Transverse colon (tissue), 3 donors: ENCODE measurements at regions not wholly inside any gene's neighbourhood (a gene's known extent, or its start where the extent isn't known, plus 50 kb on each side); places are given as distances from the start of the nearest gene placed in this dataset.

Experiments
- EP300 ChIP-seq: sonication (generic); formaldehyde crosslinking; IDR thresholded peaks from one replicate; pipeline ENCODE4 v1.6.1; 2017; ENCODE audit warnings: antibody characterized with exemption, low read depth
- POLR2A ChIP-seq: fragments of 450-650 bp; IDR thresholded peaks from one replicate; pipeline ENCODE4 v1.6.1; 2016; ENCODE audit warnings: antibody characterized with exemption, mild to moderate bottlenecking, moderate library complexity
- TF ChIP-seq, protein P1 (sequence below), 5 experiments: fragments of 200-600 bp in 3 of 5; fragments of 450-650 bp in 2 of 5; sonication (generic) in 3 of 5; IDR thresholded peaks; 1 replicate in 2 of 5; 2 replicates in 3 of 5; pipeline ENCODE4 v1.5.1; 2016 to 2017; ENCODE audit warnings: antibody characterized with exemption in 5 of 5, inconsistent platforms in 3 of 5, mild to moderate bottlenecking in 2 of 5, moderate library complexity in 1 of 5

- TF ChIP-seq POLR2A (no peak), EP300 (no peak)
- TF ChIP-seq, protein P1, sequence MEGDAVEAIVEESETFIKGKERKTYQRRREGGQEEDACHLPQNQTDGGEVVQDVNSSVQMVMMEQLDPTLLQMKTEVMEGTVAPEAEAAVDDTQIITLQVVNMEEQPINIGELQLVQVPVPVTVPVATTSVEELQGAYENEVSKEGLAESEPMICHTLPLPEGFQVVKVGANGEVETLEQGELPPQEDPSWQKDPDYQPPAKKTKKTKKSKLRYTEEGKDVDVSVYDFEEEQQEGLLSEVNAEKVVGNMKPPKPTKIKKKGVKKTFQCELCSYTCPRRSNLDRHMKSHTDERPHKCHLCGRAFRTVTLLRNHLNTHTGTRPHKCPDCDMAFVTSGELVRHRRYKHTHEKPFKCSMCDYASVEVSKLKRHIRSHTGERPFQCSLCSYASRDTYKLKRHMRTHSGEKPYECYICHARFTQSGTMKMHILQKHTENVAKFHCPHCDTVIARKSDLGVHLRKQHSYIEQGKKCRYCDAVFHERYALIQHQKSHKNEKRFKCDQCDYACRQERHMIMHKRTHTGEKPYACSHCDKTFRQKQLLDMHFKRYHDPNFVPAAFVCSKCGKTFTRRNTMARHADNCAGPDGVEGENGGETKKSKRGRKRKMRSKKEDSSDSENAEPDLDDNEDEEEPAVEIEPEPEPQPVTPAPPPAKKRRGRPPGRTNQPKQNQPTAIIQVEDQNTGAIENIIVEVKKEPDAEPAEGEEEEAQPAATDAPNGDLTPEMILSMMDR (IDR thresholded peaks at IDR 0.05) = no peak
Measured at GRCh38 chr4:137375111-137375850, 157.0 kb downstream of the PCDH18 start.
